Bronchial epithelial cell (primary cell): ENCODE measurements at regions not wholly inside any gene's neighbourhood (a gene's known extent, or its start where the extent isn't known, plus 50 kb on each side); places are given as distances from the start of the nearest gene placed in this dataset.
"Not testable (repeated sequence)": the region's sequence is repeated elsewhere in the genome, so short reads cannot be mapped to it uniquely, and the experiment has no call there.

ENCODE experiments used
- DNase-seq: peaks from one replicate; pipeline ENCODE4 v3.0.0-alpha.2; 2010; ENCODE audit warnings: low read depth
- FAIRE-seq: peaks from 2 replicates; lab custom pipeline; 2011; peaks lifted over from hg19 to GRCh38; lab: Jason Lieb, UNC
- H3K27me3 ChIP-seq: 2 replicates; pipeline ENCODE4 v1.5.1; 2011; ENCODE audit warnings: low read length; ENCODE audit not compliant: control insufficient read depth, insufficient read depth
- H3K36me3 ChIP-seq: 2 replicates; pipeline ENCODE4 v1.5.1; 2011; ENCODE audit warnings: low read length; ENCODE audit not compliant: control insufficient read depth, insufficient read depth
- H3K4me3 ChIP-seq: 2 replicates; pipeline ENCODE4 v1.5.1; 2011; ENCODE audit warnings: mild to moderate bottlenecking, low read depth, low read length, control low read depth
- CTCF ChIP-seq: IDR thresholded peaks from 2 replicates; pipeline ENCODE4 v1.5.1; 2011; ENCODE audit warnings: mild to moderate bottlenecking, moderate library complexity, low read length, control low read depth, inconsistent platforms; ENCODE audit not compliant: insufficient read depth, severe bottlenecking

GRCh38 chr12:31906557-31907301, 52.5 kb upstream of the RESF1 start:
- H3K27me3 ChIP-seq: no peaks in the 10 kb centered on the region
- TF ChIP-seq CTCF: no peak
- DNase-seq: no peak
- no peaks in the 10 kb centered on the region for H3K36me3 ChIP-seq
- no peak overlapping the region for H3K4me3 ChIP-seq
- no peak for FAIRE-seq

GRCh38 chr12:31903025-31903424, 56.2 kb upstream of the RESF1 start:
- FAIRE-seq (no peak), DNase-seq (no peak)
- Histone ChIP-seq H3K4me3 (no peak overlapping the region), H3K27me3 (no peaks in the 10 kb centered on the region), H3K36me3 (no peaks in the 10 kb centered on the region)
- no peak for TF ChIP-seq CTCF

GRCh38 chr12:31900271-31900670, 58.9 kb upstream of the RESF1 start:
- H3K36me3 ChIP-seq: no peaks in the 10 kb centered on the region
- FAIRE-seq (no peak), DNase-seq (no peak)
- no peak for TF ChIP-seq CTCF
- H3K4me3 ChIP-seq: no peak overlapping the region
- H3K27me3 ChIP-seq: no peaks in the 10 kb centered on the region

- no peak for FAIRE-seq
- no peak for TF ChIP-seq CTCF
Observed at GRCh38 chr12:31899109-31899508, 60.1 kb upstream of the RESF1 start.

GRCh38 chr12:31897781-31898503, 61.3 kb upstream of the RESF1 start:
- FAIRE-seq (no peak), DNase-seq (no peak)

More at GRCh38 chr12:31899109-31899508, 60.1 kb upstream of the RESF1 start:
- DNase-seq: no peak
- no peaks in the 10 kb centered on the region for H3K36me3 ChIP-seq
- H3K27me3 ChIP-seq: no peaks in the 10 kb centered on the region
- no peak overlapping the region for H3K4me3 ChIP-seq

GRCh38 chr12:31897092-31897491, 62.1 kb upstream of the RESF1 start:
- not testable (repeated sequence) for H3K4me3 ChIP-seq, DNase-seq, H3K36me3 ChIP-seq, FAIRE-seq, H3K27me3 ChIP-seq

More at GRCh38 chr12:31897781-31898503, 61.3 kb upstream of the RESF1 start:
- TF ChIP-seq CTCF: no peak
- H3K27me3 ChIP-seq: no peaks in the 10 kb centered on the region
- no peak overlapping the region for H3K4me3 ChIP-seq
- H3K36me3 ChIP-seq: no peaks in the 10 kb centered on the region
